GM12892 (cell line): ENCODE measurements at regions not wholly inside any gene's neighbourhood (a gene's known extent, or its start where the extent isn't known, plus 50 kb on each side); places are given as distances from the start of the nearest gene placed in this dataset.
"Not testable (repeated sequence)": the region's sequence is repeated elsewhere in the genome, so short reads cannot be mapped to it uniquely, and the experiment has no call there.

Experiments used
- DNase-seq: peaks from one replicate; pipeline ENCODE4 v3.0.0; 2011; ENCODE audit not compliant: insufficient read length
- FAIRE-seq: peaks from 2 replicates; lab custom pipeline; 2011; peaks lifted over from hg19 to GRCh38; lab: Jason Lieb, UNC
- POLR2A ChIP-seq: IDR thresholded peaks from 2 replicates; pipeline ENCODE4 v1.6.1; 2011; ENCODE audit warnings: low read depth, low read length, control low read depth
- POLR2AphosphoS5 ChIP-seq: IDR thresholded peaks from 2 replicates; pipeline ENCODE4 v1.6.1; 2011; ENCODE audit warnings: low read depth, low read length, control low read depth
- TAF1 ChIP-seq: IDR thresholded peaks from 2 replicates; pipeline ENCODE4 v1.6.1; 2011; ENCODE audit warnings: low read depth, mild to moderate bottlenecking, control low read depth, low read length, borderline replicate concordance

DNA sequence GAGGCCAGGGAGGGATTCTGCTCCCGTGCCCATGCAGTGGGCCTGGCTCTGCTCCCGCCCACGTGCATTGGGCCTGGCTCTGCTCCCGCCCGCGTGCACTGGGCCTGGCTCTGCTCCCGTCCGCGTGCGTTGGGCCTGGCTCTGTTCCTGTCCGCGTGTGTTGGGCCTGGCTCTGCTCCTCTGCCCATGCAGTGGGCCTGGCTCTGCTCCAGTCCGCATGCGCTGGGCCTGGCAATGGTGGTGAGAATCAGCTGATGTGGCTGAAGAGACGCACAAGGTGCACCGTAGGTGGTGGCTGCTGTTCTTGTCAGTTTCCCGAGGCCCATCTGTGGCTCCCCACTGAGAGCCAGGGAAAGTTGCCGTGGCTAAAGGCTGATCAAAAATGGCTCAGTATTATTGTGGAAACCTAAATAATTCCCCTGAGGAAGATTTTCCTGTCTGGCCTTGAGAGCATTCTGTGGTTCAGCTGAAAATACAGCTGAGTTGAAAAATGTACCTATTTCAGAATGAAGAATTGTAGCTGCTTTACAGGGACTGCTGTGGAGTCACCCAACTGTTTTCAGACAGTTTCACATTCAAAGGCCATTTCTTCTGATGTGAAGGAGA, 572.4 kb downstream of the GLRX3 start:
- DNase-seq (no peak), FAIRE-seq (no peak)
- TF ChIP-seq TAF1 (no peak), POLR2AphosphoS5 (no peak), POLR2A (no peak)

- FAIRE-seq (no peak), DNase-seq (no peak)
- no peak for TF ChIP-seq POLR2A
- no peak for TF ChIP-seq TAF1
- TF ChIP-seq POLR2AphosphoS5: no peak
Observed at GRCh38 chr10:130709415-130709814, 573.2 kb downstream of the GLRX3 start.

GRCh38 chr10:130711072-130711471, 574.9 kb downstream of the GLRX3 start:
- TF ChIP-seq POLR2A (no peak), POLR2AphosphoS5 (no peak), TAF1 (no peak)
- FAIRE-seq (no peak), DNase-seq (no peak)

- TF ChIP-seq POLR2AphosphoS5 (no peak), TAF1 (no peak), POLR2A (no peak)
- FAIRE-seq (no peak), DNase-seq (no peak)
Observed at GRCh38 chr10:130713135-130713534, 576.9 kb downstream of the GLRX3 start.

DNA sequence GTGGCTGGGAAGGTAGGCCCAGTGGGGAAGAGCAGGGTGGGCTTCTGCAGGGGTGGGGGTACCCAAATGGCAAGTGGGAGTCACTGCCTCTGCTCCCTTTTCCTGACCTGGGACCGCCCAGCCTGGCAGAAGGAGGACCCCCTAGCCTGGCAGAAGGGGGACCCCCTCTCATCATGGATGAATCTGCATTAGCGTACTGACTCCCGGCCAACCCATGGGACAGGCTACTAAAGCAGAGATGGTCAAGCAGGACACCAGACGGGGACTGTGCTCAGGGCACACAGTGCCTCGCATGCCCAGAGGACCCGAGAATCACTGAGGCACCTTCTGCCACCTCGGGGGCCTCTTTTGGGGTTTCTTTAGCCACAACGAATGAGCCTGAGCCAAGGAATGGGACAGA, 577.5 kb downstream of the GLRX3 start:
- no peak for DNase-seq
- TF ChIP-seq TAF1: no peak
- TF ChIP-seq POLR2A: no peak
- TF ChIP-seq POLR2AphosphoS5: no peak
- FAIRE-seq: no peak

DNA sequence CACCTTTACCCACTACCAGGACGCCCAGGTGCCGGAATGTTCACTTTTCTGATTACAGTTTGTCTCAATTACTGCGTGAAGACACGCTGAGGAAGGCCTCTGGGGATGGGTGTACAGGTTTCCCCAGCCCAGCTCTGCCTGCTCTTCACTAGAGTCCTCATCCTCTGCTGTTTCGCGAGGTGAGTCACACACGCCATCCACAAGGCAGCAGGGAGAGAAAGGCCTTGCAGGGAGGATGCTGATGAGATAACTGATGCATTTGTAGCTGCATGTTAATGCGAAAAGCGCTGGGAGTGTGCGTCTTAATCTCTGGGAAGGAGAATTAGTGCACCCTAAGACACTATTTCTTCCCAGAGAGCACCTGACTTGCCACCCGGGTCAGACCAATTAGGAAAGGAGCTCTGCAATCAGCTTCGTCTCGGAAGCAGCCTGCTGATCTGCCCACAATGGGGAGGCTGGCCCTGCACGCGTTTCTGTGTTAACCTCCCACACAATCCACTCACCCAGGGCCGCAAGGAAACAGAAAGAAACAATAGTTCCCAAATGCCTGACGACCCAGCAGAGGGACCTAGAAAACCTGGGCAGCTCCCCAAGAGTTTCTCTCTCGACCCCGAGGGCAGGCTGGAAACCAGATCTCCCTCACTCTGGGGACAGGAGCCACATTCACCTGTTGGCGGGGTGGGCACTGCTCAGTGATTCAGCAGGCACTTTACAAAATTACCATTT, 578.7 kb downstream of the GLRX3 start:
- TF ChIP-seq POLR2AphosphoS5: no peak
- TF ChIP-seq TAF1: no peak
- TF ChIP-seq POLR2A: no peak
- DNase-seq (no peak), FAIRE-seq (no peak)

DNA sequence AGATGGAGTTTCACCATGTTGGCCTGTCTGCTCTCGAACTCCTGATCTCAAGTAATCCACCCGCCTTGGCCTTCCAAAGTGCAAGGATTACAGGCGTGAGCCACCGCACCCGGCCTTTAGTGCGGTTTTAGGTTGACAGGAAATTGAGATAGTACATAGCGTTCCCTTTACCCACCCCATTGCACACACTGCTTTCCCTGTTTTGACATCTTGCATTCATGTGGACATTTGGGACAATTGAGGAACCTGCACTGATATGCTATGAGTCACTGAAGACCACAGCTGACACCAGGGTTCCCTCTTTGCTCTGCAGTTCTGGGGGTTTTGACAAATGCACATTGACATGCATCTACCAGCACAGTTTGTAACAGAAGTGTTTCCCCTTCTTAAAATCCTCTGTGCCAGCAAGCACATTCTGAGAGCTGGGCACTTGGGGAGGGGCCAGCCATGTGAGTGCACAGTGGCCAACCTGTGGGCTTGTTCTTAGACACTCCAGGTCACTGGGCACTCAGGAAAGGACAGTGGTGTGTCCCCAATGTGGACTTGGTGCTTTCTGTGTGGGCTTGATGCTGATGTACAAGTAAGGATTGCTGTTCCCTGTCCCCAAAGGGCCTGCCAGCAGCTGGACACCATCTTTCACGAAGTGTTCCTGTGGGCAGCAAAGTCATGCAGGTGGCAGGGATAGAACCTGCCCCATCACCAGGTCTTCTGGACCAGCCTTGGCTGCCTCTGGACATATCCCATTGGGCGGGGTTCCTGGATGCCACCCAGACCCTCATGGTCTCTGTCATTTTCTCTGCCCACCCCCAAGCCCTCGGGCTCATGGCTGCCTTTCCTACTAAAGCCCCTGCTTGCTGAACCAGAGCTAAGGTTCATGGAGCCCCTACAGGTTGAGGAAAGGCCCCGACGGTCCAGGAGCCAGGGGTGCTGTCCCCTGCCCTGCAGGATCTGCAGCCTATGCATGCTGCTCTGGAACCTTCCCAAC, 579.8 kb downstream of the GLRX3 start:
- FAIRE-seq (no peak), DNase-seq (no peak)
- TF ChIP-seq POLR2AphosphoS5 (no peak), TAF1 (no peak), POLR2A (no peak)

- DNase-seq (no peak), FAIRE-seq (no peak)
- TF ChIP-seq POLR2A (no peak), POLR2AphosphoS5 (no peak), TAF1 (no peak)
Observed at GRCh38 chr10:130717083-130717482, 580.9 kb downstream of the GLRX3 start.

DNA sequence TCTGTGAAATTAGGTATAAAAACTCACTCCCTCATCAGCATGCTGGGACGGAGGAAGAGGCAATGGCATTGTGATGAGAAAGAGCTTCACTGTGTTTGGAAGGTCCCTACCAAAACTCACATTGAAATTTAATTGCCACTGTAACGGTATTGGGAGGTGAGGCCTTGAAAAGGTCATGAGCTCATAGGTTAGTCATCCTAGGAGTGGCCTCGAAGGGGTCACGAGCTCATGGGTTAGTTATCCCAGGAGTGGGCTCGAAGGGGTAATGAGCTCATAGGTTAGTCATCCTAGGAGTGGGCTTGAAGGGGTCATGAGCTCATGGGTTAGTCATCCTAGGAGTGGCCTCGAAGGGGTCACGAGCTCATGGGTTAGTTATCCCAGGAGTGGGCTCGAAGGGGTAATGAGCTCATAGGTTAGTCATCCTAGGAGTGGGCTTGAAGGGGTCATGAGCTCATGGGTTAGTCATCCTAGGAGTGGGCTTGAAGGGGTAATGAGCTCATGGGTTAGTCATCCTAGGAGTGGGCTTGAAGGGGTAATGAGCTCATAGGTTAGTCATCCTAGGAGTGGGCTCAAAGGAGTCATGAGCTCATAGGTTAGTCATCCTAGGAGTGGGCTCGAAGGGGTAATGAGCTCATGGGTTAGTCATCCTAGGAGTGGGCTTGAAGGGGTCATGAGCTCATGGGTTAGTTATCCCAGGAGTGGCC, 582.7 kb downstream of the GLRX3 start:
- not testable (repeated sequence) for DNase-seq, FAIRE-seq

DNA sequence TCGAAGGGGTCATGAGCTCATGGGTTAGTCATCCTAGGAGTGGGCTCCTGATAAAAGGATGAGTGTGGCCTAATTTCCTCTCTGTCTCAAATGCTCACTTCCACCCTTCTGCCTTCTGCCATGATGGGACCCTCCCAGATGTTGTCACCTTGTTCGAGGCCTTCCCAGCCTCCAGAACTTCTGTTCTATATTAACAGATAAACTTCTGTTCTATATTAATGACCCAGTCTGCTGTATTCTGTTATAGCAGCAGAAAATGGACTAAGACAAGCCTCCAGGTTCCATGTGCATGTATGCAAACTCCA, 583.2 kb downstream of the GLRX3 start:
- DNase-seq: no peak
- no peak for FAIRE-seq
- no peak for TF ChIP-seq POLR2AphosphoS5
- no peak for TF ChIP-seq POLR2A
- TF ChIP-seq TAF1: no peak

- no peak for FAIRE-seq
- TF ChIP-seq TAF1 (no peak), POLR2A (no peak), POLR2AphosphoS5 (no peak)
- no peak for DNase-seq
Observed at GRCh38 chr10:130720235-130720634, 584.0 kb downstream of the GLRX3 start.
